ENCODE measurements at regions not wholly inside any gene's neighbourhood (a gene's known extent, or its start where the extent isn't known, plus 50 kb on each side); places are given as distances from the start of the nearest gene placed in this dataset.
"Not testable (repeated sequence)": the region's sequence is repeated elsewhere in the genome, so short reads cannot be mapped to it uniquely, and the experiment has no call there.

- DNase-seq (ENCODE audit: low spot score) = no peak
Measured at GRCh38 chr2:16034151-16034974, 94.0 kb downstream of the MYCN start.

- DNase-seq (ENCODE audit: low spot score) = no peak
Measured at GRCh38 chr2:16033032-16033293, 92.6 kb downstream of the MYCN start.

- DNase-seq (ENCODE audit: low spot score) = no peak
Measured at GRCh38 chr2:16032282-16033031, 92.1 kb downstream of the MYCN start.

GRCh38 chr2:16031848-16032159, 91.5 kb downstream of the MYCN start:
- DNase-seq (ENCODE audit: low spot score) = no peak

GRCh38 chr2:16031058-16031847, 90.9 kb downstream of the MYCN start:
- DNase-seq (ENCODE audit: low spot score) = no peak

- DNase-seq (ENCODE audit: low spot score) = no peak
Measured at GRCh38 chr2:16030206-16031057, 90.1 kb downstream of the MYCN start.

GRCh38 chr2:16028644-16029043, 88.3 kb downstream of the MYCN start:
- no peak for DNase-seq (ENCODE audit: low spot score)

- DNase-seq (ENCODE audit: low spot score) = no peak
Measured at GRCh38 chr2:16026816-16027501, 86.6 kb downstream of the MYCN start.

GRCh38 chr2:16025876-16026640, 85.7 kb downstream of the MYCN start:
- no peak for DNase-seq (ENCODE audit: low spot score)

GRCh38 chr2:16025211-16025875, 85.0 kb downstream of the MYCN start:
- DNase-seq (ENCODE audit: low spot score) = no peak

- DNase-seq (ENCODE audit: low spot score) = not testable (repeated sequence)
Measured at GRCh38 chr2:16024628-16025027, 84.3 kb downstream of the MYCN start.

- DNase-seq (ENCODE audit: low spot score) = no peak
Measured at GRCh38 chr2:16023506-16024360, 83.4 kb downstream of the MYCN start.

GRCh38 chr2:16022548-16023240, 82.3 kb downstream of the MYCN start:
- DNase-seq (ENCODE audit: low spot score) = no peak

- no peak for DNase-seq (ENCODE audit: low spot score)
Measured at GRCh38 chr2:16021611-16022363, 81.4 kb downstream of the MYCN start.

GRCh38 chr2:16020389-16021008, 80.1 kb downstream of the MYCN start:
- DNase-seq (ENCODE audit: low spot score) = no peak

- no peak for DNase-seq (ENCODE audit: low spot score)
Measured at GRCh38 chr2:16019617-16020351, 79.4 kb downstream of the MYCN start.

GRCh38 chr2:16019060-16019480, 78.7 kb downstream of the MYCN start:
- no peak for DNase-seq (ENCODE audit: low spot score)

Data from CD4-positive, alpha-beta T cell treated with Interleukin-15 for 4 hours (primary cell).